ENCODE measurements at regions not wholly inside any gene's neighbourhood (a gene's known extent, or its start where the extent isn't known, plus 50 kb on each side); places are given as distances from the start of the nearest gene placed in this dataset.

DNA sequence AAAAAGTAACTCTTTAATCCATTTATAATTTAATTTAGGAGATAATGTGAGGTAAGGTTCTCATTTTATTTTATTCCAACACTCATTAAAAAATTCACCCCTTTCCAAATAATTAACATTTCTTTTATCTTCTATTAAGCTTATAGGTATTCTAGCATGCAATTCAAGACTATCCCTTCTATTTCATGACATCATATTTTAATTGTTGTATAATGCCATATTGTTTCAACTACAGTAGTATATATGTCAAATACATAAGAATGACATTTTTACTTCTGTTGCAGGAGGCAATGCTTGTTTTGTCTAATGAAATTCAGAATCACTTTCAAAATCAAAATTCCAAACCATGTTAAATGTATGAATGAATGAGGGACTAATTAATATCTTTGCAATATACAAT, 76.2 kb downstream of the MAFB start:
- TF ChIP-seq, protein P1, sequence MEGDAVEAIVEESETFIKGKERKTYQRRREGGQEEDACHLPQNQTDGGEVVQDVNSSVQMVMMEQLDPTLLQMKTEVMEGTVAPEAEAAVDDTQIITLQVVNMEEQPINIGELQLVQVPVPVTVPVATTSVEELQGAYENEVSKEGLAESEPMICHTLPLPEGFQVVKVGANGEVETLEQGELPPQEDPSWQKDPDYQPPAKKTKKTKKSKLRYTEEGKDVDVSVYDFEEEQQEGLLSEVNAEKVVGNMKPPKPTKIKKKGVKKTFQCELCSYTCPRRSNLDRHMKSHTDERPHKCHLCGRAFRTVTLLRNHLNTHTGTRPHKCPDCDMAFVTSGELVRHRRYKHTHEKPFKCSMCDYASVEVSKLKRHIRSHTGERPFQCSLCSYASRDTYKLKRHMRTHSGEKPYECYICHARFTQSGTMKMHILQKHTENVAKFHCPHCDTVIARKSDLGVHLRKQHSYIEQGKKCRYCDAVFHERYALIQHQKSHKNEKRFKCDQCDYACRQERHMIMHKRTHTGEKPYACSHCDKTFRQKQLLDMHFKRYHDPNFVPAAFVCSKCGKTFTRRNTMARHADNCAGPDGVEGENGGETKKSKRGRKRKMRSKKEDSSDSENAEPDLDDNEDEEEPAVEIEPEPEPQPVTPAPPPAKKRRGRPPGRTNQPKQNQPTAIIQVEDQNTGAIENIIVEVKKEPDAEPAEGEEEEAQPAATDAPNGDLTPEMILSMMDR (IDR thresholded peaks at IDR 0.05; ENCODE audit: extremely low read depth, low read depth, low read length), result no peak
- no peaks in the 10 kb centered on the region for H3K79me2 ChIP-seq (ENCODE audit: insufficient read depth, low read length)
- H2AFZ ChIP-seq (ENCODE audit: low read length), result no peak overlapping the region
- no peaks in the 10 kb centered on the region for H4K20me1 ChIP-seq (ENCODE audit: insufficient read depth, low read length)
- H3K4me2 ChIP-seq (ENCODE audit: insufficient read depth, low read length), result no peak overlapping the region
- no peak overlapping the region for H3K4me3 ChIP-seq (ENCODE audit: insufficient read depth, low read length)
- no peaks in the 10 kb centered on the region for H3K9me3 ChIP-seq (ENCODE audit: low read depth, low read length)
- no peak overlapping the region for H3K27ac ChIP-seq (ENCODE audit: low read depth, low read length)
- no peaks in the 10 kb centered on the region for H3K27me3 ChIP-seq (ENCODE audit: insufficient read depth, low read length)
- no peaks in the 10 kb centered on the region for H3K4me1 ChIP-seq (ENCODE audit: insufficient read depth, low read length)
- no peaks in the 10 kb centered on the region for H3K36me3 ChIP-seq (ENCODE audit: insufficient read depth, low read length)
- no peak for DNase-seq (ENCODE audit: insufficient read length, low spot score, missing footprints)

DNA sequence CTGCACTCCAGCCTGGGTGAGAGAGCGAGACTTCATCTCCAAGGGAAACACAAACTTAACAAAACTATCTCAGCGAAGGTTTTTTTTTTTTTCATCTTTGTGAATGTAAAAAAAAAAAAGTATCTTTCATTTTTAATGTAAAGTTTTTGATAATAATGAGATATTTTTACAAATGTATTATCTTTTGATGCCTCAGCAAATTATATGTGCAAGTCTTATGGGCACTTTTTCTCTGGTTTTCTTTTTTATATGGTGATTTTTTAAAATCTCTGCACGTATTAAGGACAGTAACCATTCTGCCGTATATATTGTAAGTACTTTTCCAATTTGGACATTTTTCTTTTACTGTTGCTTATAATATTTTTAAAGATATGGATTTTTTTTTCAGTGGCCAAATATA, 76.8 kb downstream of the MAFB start:
- Histone ChIP-seq H4K20me1 (ENCODE audit: insufficient read depth, low read length) (no peaks in the 10 kb centered on the region), H3K79me2 (ENCODE audit: insufficient read depth, low read length) (no peaks in the 10 kb centered on the region), H3K27ac (ENCODE audit: low read depth, low read length) (no peak overlapping the region), H3K27me3 (ENCODE audit: insufficient read depth, low read length) (no peaks in the 10 kb centered on the region), H3K4me1 (ENCODE audit: insufficient read depth, low read length) (no peaks in the 10 kb centered on the region), H3K9me3 (ENCODE audit: low read depth, low read length) (no peaks in the 10 kb centered on the region), H3K4me2 (ENCODE audit: insufficient read depth, low read length) (no peak overlapping the region), H3K36me3 (ENCODE audit: insufficient read depth, low read length) (no peaks in the 10 kb centered on the region), H3K4me3 (ENCODE audit: insufficient read depth, low read length) (no peak overlapping the region), H2AFZ (ENCODE audit: low read length) (no peak overlapping the region)
- DNase-seq (ENCODE audit: insufficient read length, low spot score, missing footprints), result no peak
- TF ChIP-seq, protein P1 (IDR thresholded peaks at IDR 0.05; ENCODE audit: extremely low read depth, low read depth, low read length), result no peak

DNA sequence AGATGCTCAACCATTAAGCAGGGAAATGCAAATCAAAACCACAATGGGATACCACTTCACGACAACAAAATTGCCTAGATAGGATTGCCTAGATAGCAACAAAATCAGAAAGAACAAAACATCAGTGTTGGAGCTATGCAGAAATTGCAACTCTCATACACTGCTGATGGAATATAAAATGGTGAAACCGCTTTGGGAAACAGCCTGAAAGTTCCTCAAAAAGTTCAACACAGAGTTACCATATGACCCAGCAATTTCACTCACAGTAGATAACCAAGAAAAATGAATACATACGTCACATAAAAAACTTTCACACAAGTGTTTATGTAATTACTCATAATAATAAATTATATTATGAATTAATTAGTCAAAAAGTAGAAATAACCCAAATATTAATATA, 78.3 kb downstream of the MAFB start:
- Histone ChIP-seq H3K27me3 (ENCODE audit: insufficient read depth, low read length) (peaks cover 4% of the 10 kb centered on the region), H3K4me3 (ENCODE audit: insufficient read depth, low read length) (no peak overlapping the region), H2AFZ (ENCODE audit: low read length) (no peak overlapping the region), H3K4me1 (ENCODE audit: insufficient read depth, low read length) (no peaks in the 10 kb centered on the region), H3K36me3 (ENCODE audit: insufficient read depth, low read length) (no peaks in the 10 kb centered on the region), H3K9me3 (ENCODE audit: low read depth, low read length) (no peaks in the 10 kb centered on the region), H4K20me1 (ENCODE audit: insufficient read depth, low read length) (no peaks in the 10 kb centered on the region), H3K27ac (ENCODE audit: low read depth, low read length) (no peak overlapping the region), H3K79me2 (ENCODE audit: insufficient read depth, low read length) (no peaks in the 10 kb centered on the region), H3K4me2 (ENCODE audit: insufficient read depth, low read length) (no peak overlapping the region)
- no peak for DNase-seq (ENCODE audit: insufficient read length, low spot score, missing footprints)
- TF ChIP-seq, protein P1 (IDR thresholded peaks at IDR 0.05; ENCODE audit: extremely low read depth, low read depth, low read length), result no peak

DNA sequence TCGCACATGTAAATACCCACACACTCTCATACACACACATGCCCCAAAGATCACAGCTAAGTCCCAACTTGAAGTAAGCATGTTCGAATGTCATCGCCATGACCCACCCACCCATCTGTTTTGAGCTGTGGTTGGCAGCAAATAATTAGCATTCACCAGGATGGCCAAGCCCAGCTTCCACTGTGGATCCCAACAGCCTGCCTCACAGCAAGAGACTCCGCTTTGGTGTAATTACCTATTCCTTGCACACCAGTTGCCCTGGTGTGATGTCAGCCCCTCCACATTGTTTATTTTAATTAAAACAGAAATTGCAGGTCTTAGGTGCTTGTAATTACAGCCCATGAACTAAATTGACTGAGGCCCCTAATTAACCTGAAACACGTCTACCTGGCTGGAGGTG, 81.1 kb downstream of the MAFB start:
- DNase-seq (ENCODE audit: insufficient read length, low spot score, missing footprints), result no peak
- Histone ChIP-seq H3K36me3 (ENCODE audit: insufficient read depth, low read length) (no peaks in the 10 kb centered on the region), H3K27me3 (ENCODE audit: insufficient read depth, low read length) (peaks cover 4% of the 10 kb centered on the region)

More for the DNA sequence above, 81.1 kb downstream of the MAFB start:
- H3K4me1 ChIP-seq (ENCODE audit: insufficient read depth, low read length), result no peaks in the 10 kb centered on the region
- H3K4me2 ChIP-seq (ENCODE audit: insufficient read depth, low read length), result no peak overlapping the region
- TF ChIP-seq, protein P1 (IDR thresholded peaks at IDR 0.05; ENCODE audit: extremely low read depth, low read depth, low read length), result no peak
- H2AFZ ChIP-seq (ENCODE audit: low read length), result no peak overlapping the region
- no peaks in the 10 kb centered on the region for H3K79me2 ChIP-seq (ENCODE audit: insufficient read depth, low read length)
- no peaks in the 10 kb centered on the region for H4K20me1 ChIP-seq (ENCODE audit: insufficient read depth, low read length)
- no peak overlapping the region for H3K27ac ChIP-seq (ENCODE audit: low read depth, low read length)
- no peaks in the 10 kb centered on the region for H3K9me3 ChIP-seq (ENCODE audit: low read depth, low read length)
- H3K4me3 ChIP-seq (ENCODE audit: insufficient read depth, low read length), result no peak overlapping the region
